HUDEP-2 (cell line): ENCODE measurements at regions not wholly inside any gene's neighbourhood (a gene's known extent, or its start where the extent isn't known, plus 50 kb on each side); places are given as distances from the start of the nearest gene placed in this dataset.
"Not testable (repeated sequence)": the region's sequence is repeated elsewhere in the genome, so short reads cannot be mapped to it uniquely, and the experiment has no call there.

Experiments used
- DNase-seq, 76 experiments: peaks; one replicate each; lab custom pipeline; 2025; ENCODE audit not compliant: unreplicated experiment in 76 of 76; lab: John Stamatoyannopoulos, UW

DNA sequence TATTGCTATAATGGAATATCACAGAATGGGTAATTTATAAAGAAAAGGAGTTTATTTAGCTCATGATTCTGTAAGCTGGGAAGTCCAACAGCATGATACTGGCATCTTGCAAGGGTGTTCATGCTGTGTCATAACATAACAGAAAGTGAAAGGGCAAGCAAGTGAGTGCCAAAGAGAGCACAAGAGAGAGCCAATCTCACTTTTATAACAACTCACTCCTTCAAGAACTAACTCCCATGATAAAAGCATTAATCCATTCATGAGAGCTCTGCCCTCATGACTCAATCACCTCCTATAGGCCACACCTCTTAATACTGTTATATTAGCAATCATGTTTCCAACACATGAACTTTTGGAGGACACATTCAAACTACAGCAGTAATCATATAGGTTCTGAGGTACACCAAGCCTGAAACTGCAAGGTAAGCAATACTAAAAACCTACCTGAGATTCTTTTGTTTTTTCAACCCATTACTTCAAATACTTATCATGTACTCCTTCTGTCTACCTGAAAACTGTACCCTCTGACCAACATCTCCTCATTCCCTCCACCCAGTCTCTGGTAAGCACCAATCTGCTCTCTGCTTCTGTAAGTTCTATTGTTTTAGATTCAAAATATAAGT, 219.7 kb downstream of the MTERF1 start:
- DNase-seq, result no peak

DNA sequence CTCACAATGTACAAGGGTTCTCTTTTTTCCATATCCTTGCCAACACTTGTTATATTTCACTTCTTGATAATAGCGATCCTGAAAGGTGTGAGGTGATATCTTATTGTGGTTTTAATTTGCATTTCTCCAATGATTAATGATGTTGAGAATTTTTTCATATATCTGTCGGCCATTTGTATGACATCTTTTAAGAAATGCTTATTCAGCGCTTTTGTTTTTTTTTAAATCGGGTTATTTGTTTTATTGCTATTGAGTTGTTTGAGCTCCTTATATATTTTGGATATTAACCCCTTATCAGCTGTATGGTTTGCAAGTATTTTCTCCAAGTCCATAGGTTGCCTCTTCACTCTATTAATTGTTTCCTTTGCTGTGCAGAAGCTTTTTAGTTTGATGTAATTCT, 218.8 kb downstream of the MTERF1 start:
- DNase-seq, result no peak

DNA sequence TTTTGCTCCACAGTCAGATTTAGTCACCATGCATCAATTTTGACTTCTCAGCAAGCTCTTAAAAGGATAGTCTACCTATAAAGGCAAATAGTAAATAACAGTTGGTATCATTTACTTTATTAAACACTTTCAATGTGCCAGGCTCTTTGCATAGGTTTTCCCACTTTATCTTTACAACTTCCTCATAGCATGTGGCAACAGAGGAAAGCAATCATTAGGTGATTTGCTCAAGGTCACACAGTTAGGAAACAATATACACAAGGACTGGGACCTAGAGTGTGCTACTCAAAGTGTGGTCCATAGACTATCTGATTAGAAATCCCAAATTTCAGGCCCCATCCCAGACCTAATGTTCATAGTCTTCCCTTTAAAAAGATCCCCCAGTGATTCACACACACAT, 212.3 kb downstream of the MTERF1 start:
- no peak for DNase-seq

DNA sequence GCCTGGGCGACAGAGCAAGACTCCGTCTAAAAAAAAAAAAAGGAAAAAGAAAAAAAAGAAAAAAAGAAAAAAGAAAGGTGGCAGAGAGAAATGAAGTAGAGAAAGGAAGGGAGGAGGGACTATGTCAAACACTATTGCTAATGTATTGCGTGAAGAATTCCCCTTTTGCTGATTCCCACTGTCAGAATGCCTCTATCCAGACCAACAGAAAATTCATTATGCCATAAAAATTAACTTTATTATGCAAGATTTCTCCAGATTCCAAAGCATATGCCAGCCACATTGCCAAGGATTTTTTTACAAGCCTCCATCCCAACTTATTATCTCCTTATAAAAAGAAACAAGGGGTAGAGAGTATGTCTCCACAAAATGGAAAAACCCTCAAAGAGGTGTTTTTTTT, 209.3 kb downstream of the MTERF1 start:
- no peak for DNase-seq

DNA sequence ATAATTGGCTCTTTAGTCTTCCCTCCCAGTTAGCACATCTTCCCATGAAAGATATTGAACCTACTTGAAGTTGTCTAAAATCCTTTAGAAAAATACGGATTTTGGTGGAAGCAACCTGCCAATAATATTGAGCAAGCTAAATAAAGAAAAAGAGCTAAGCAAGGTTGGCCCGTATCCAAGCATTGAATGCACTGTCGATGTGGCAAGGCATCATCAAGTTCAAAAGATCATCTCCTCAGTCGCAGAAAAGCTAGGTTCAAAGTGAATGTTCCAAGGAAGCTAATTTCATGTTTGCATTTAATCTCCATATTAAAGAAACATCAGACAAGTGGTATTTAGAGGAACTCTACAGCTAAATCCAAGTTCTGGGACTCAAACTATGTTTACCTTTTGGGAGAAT, 206.0 kb downstream of the MTERF1 start:
- no peak for DNase-seq

DNA sequence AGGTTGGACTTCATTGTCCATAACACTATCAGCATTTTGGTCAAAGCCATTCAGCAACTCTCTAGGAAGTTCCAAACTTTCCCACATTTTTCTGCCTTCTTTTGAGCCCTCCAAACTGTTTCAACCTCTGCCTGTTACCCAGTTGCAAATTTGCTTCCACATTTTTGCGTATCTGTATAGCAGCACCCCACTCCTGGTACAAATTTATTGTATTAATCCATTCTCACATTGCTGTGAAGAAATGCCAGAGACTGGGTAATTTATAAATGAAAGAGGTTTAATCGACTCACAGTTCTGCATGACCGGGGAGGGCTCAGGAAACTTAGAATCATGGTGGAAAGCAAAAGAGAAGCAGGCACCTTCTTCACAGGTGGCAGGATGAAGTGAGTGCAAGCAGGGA, 198.8 kb downstream of the MTERF1 start:
- DNase-seq, result no peak

DNA sequence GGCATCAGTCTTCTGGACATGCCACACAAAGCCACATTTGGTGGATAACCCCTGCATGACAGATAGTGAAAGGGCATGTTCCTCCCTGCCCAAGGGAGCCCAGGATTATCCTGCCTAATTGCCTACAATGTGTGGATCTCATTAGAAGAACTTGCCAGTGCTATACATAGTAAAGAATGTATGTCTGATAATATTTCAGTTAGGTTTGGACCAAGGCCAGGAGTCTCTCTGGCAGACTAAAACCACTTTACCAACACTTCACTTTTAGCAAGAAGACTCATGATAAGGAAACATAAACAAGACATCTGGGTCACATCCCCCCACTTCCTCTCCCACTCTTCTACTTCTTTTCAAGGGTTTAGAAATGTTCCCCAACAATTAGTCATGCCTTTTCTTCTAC, 196.7 kb downstream of the MTERF1 start:
- peak in 71 of 76 experiments; percentile 1 to 92 (median 61) for DNase-seq

DNA sequence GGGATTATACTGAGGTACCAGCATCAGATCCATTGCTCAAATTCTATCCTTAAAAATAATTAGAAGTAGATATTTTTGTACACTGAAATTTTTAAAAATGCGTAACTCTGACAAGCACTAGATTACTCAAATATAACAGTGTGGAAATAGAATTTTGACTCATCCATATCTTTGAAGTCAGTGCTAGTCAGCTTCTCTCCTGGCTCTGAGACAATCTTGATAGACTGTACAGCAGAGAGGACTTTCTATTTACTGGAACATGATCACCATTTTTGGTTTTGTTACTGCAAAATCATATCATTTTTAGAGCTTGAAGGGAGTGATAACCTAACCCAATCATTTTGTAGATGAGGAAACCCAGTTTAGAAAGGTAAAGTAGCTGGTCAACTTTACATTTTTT, 195.0 kb downstream of the MTERF1 start:
- peak in 41 of 76 experiments; percentile 2 to 84 (median 61) for DNase-seq

DNA sequence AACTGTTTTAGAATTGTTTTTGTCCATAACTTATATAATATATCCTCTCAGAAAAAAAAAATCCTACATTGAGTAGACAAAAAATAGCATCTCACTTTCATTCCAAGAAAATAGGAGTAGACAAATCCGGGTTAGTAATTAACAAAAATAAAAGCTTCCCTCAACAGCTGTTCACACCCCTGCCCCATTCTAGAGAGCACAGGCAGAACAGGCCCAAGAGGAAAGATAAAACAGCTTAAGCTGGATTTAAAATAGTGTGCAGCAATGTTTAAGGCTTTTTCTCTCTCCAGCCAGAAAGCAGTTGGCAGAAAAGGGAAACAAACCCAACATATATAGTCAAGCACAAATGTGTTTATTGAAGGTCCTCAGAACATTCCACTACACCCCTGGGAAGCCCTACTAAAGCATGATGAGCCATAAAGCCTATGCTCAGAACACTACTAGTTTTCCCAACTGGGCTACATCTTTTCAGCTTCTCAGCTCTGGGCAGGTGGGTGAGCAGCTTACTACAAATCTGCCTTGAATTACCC, 189.9 kb downstream of the MTERF1 start:
- no peak for DNase-seq

DNA sequence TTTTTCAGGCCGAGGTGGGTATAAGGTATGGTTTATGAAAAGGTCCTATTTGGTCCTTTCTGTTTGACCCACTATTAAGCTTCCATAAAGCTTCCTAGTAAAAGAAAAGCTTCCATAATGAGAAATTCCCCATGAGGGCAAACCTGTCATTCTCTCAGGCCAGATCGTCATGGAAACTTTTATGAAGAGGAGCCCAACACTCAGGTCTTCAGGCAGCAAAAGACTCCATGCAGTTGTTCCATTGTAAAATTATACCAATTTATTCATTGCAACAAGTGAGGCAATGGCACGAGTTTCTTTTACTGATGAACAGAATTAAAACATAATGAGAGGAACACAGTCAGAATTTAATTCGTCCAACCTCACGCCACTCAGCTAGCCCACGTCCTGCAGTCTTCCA, 188.6 kb downstream of the MTERF1 start:
- DNase-seq, result no peak

DNA sequence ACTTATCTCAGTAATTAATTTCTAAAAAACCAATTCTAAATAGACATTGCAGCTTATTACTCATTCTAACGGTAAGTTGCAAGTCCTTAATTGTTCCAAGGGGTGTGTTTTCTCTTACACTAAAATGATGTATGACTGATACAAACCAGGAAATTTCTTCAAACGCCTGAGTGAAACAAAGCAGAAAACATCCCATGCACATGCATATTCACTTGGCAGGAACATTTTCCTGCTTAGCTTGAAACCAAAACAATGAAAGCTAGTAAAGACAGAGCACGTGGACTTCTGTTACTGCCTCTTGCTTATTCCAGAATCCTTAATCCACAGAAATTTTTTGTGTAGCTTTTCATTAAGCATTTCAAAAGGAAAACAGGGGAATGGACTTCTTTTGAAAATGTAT, 187.7 kb downstream of the MTERF1 start:
- DNase-seq, result no peak

DNA sequence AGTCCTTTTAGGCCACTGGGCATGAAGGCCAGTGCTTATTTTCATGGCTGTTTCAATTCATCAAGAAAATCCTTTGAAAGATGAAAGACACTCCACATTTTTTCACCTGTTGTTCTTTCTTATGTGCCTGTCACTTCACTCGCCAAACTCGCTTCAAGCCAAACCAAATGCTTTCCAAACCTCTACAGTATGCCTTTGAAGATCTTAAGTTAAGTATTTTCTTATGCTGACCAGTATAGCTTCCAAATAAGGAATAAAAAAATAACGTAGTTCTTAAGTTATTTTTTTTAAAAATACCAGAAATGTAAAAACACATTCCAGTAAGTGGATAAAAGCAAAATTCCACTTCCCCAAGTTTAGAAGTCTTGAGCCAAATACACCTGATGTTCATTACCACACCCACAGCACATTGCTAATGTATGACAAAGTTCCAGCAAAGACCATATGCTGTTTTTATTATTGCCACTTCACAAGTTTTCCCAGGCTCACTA, 186.1 kb downstream of the MTERF1 start:
- no peak for DNase-seq

DNA sequence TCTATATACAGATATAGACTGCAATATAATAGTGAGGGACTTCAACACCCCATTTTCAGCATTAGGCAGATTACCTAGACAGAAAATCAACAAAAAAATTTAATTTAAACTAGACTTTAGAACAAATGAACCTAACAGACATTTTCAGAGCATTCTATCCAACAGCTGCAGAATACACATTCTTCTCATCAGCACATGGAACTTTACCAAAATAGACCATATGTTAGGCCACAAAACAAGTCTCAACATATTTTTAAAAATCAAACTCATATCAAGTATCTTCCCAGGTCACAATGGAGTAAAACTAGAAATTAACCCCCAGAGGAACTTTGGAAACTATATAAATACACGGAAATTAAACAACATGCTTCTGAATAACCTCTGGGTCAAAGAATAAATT, 169.6 kb downstream of the MTERF1 start:
- DNase-seq, result no peak

DNA sequence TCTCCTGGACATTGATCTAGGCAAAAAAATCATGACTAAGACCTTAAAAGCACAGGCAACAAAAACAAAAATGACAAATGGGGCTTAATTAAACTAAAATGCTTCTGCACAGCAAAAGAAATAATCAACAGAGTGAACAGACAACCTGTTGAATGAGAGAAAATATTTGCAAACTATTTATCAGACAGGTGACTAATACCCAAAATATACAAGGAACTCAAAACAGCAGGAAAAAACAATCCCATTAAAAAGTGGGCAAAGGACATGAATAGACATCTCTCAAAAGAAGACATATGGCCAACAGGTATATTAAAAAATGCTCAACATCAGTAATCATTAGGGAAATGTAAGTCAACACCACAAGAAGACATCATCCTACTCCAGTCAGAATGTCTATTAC, 166.8 kb downstream of the MTERF1 start:
- no peak for DNase-seq

DNA sequence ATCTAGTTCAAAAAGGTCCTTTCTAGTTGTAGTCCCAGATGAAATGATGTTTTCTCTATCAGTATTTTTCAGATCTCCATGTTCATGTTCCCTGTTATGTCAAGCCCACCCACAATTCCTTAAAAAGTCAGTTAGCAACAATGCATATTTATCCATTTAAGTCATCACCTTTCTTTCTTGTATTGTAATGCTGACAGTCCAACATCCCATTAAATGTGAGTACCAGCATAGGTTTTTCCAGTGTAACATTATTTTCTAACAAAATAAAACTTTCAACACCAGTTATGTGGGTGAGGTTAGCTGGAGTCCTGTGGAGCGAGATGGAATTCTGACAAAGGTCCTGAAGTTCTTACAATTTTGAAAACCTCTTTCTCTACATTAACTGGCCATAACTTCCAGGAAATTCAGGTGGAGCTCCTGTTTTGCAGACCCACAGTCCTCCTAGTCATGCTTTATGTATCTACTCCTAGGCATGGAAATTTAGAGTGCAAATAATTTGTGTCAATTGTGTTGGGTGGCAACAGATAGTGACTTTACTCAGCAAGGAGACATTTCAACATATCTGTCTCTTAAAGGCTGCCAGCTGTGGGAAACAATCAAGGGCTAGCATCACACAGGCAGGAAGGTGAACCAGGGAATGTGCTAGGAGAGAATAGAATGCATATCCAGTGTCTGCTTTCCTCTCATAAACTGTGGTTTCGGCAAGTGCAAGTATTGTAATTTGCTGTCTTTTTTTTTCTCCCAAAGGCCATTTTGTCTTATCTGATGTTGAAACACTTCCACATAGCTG, 162.6 kb downstream of the MTERF1 start:
- no peak for DNase-seq

DNA sequence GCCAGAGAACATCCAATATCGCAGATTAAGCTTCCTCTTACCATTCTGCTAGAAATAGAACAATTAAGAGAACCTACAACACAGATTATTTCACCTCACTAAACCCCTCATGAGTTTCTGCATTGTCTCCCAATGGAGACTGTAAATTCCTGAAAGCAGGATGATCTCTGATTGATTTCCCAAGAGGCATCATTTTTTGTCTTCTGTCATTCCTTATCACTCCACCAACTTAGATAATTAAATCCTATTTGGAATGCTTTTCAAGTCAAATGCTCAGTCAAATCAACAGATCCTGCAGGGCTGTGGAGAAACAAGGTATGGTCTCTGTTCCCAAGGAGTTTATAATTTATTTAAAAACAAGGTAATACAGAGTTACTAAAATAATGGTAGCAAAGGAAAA, 161.5 kb downstream of the MTERF1 start:
- DNase-seq, result no peak

DNA sequence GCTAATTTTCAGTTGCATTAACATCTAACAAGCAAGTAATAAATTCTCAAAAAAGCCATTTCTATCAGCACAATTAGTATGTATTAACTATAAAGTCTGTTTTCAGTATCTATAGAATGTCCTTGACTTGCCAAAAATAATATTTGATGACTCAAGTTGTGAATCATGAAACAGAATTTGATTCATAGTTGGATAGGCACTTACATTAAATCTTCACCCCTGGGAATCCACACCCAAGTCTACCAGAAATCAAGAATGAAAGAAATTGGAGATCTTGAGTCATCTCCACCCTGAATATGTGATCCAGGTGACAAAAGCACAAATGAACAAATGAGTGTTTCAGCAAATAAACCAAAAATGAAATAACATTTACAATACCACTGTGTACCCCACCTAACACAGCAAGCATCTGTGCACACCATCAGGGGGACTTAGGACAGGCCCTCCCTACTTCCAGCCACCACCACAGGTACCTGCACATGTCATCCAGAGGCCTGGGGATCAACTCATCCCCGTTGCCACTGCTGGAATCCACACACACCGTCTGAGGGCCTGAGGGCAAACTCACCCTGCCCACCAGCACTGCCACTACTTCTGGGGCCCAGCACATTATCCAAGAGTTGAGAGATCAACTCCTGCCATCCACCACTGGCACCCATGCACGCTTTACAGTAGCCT, 160.1 kb downstream of the MTERF1 start:
- no peak for DNase-seq

DNA sequence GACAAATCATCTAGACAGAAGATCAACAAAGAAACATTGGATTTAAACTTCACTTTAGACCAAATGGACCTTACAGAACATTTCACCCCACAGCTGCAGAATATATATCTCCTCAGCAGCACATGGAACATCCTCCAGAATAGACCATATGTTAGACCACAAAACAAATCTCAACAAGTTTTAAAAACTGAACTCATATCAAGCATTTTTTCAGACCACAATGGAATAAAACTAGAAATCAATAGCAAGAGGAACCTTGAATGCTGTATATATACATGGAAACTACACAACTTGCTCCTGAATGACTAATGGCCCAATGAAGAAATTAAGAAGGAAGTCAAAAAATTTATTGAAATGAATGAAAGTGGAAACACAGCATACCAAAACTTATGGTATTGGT, 157.7 kb downstream of the MTERF1 start:
- no peak for DNase-seq

DNA sequence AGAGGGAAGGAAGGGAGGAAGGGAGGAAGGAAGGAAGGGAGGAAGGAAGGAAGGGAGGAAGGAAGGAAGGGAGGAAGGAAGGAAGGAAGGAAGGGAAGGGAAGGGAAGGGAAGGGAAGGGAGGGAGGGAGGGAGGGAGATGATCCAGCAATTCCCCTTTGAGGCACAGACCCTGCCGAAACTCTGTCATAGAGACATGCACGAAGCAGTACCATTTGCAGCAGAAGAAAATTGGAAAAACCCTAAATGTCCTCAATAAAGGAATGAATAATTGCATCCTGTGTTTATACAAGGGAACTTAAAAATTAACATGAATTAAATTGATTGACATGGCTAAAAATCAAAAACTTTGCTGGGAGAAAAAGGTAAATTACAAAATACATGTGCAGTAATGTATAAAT, 151.5 kb downstream of the MTERF1 start:
- not testable (repeated sequence) for DNase-seq

DNA sequence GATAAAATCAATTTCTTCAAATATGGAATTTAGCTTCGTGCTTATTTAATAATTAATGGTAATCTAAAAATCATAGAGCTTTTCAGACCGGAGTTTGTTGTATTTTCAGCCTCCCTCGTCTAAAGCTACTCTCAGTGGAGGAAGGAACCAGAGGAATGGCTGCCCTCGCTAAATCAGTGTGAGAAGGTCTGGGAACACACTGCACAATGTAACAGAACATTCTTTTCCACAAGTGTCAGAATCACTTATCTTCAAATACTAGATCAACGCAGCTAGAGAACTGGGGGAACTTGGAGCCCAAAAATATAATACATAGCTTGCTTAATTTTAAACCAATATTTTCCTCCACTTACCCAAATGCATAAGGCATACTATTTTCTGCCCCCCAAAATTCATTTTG, 148.5 kb downstream of the MTERF1 start:
- DNase-seq, result no peak

DNA sequence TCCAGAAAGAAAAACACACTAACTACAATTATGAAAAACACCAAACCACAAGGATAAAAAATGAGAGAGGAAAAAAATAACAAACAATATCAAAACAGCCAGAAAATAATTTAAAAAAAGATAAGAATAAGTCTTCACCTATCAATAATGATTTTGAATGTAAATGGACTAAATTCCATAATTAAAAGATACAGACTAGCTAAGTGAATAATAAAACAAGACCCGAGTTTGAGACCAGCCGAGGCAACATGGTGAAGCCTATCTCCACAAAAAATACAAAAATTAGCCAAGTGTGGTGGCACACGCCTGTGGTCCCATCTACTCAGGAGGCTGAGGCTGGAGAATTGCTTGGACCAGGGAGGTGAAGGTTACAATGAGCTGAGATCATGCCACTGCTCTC, 131.1 kb downstream of the MTERF1 start:
- no peak for DNase-seq

DNA sequence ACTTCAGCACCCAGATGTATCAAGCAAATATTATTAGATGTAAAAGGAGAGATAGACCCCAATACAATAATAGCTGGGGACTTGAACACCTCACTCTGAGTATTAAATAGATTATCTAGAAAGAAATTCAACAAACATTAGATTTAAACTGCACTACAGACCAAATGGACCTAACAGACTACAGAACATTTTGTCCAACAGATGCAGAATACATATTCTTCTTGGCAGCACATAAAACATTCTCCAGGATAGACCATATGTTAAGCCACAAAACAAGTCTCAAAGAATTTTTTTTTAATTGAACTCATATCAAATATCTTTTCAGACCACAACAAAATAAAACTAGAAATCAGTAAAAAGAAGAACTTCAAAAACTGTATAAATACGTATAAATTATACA, 130.4 kb downstream of the MTERF1 start:
- no peak for DNase-seq
